SJCRH30 (cell line): ENCODE measurements at regions not wholly inside any gene's neighbourhood (a gene's known extent, or its start where the extent isn't known, plus 50 kb on each side); places are given as distances from the start of the nearest gene placed in this dataset.

ENCODE experiments used
- DNase-seq, 2 experiments: peaks; one replicate each; pipeline ENCODE4 v3.0.0-alpha.2; 2015 to 2020
- H3K27ac ChIP-seq: fragments of 250-450 bp; sonication (Bioruptor Pico); 2 replicates; pipeline ENCODE4 v1.5.1; 2020; ENCODE audit warnings: mild to moderate bottlenecking, moderate library complexity
- H3K27me3 ChIP-seq: fragments of 250-450 bp; sonication (Bioruptor Pico); 2 replicates; pipeline ENCODE4 v1.5.1; 2020; ENCODE audit warnings: mild to moderate bottlenecking, moderate library complexity
- H3K36me3 ChIP-seq: fragments of 250-450 bp; sonication (Bioruptor Pico); 2 replicates; pipeline ENCODE4 v1.5.1; 2020; ENCODE audit warnings: mild to moderate bottlenecking, moderate library complexity
- H3K4me1 ChIP-seq: fragments of 250-450 bp; sonication (Bioruptor Pico); 2 replicates; pipeline ENCODE4 v1.5.1; 2020; ENCODE audit warnings: mild to moderate bottlenecking, moderate library complexity
- H3K4me3 ChIP-seq: fragments of 250-450 bp; sonication (Bioruptor Pico); 2 replicates; pipeline ENCODE4 v1.5.1; 2020; ENCODE audit warnings: mild to moderate bottlenecking, moderate library complexity
- H3K9me3 ChIP-seq: fragments of 250-450 bp; sonication (Bioruptor Pico); replicated peaks from 2 replicates; pipeline ENCODE4 v1.5.1; 2020; ENCODE audit warnings: mild to moderate bottlenecking, moderate library complexity

DNA sequence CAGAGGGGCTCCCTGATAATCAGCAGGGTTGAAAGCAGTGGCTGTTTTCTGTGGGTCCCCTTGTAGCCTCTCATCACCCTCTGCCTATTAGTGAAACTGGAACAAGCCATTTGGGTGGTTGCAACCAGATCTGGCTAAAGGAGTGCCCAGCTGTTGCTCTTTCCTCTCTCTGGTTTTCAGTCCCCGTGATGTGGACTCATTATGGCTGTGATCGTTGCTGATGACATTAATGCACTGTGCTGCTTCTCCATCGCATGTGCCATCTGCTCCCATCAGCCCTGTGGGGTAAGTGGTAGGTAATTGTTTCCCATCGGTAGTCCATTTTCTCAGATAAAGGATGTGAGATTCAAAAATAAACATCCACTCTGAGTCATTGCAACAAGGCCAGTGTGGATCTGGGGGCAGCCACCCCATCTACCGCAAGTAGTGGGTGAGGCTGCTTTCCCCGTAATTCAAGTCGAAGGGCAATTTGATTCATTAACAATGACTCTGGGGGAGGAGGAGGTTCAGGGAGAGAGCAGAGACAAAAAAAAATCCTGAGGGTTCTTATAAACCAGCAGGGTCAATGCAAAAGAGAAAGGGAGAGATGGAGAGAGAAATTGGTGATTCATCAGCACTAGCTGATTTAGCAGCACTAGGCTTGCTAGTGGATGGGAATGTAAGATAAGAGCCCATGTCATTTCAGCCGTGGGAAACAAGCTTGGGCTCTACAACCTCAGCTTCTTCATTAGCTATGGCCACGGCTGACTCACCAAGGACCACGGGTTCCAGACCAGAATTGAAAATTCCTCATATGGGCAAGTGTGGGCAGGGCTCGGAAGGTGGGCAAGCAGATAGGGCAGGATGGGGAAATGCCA lies 357.8 kb downstream of the MID1IP1 start:
- Histone ChIP-seq H3K9me3 (no peaks in the 10 kb centered on the region), H3K4me1 (peaks cover 13% of the 10 kb centered on the region), H3K4me3 (peak overlapping the region; percentile 33), H3K36me3 (no peaks in the 10 kb centered on the region), H3K27me3 (no peaks in the 10 kb centered on the region), H3K27ac (peak overlapping the region; percentile 84)
- DNase-seq: peak; percentile 65 to 82

DNA sequence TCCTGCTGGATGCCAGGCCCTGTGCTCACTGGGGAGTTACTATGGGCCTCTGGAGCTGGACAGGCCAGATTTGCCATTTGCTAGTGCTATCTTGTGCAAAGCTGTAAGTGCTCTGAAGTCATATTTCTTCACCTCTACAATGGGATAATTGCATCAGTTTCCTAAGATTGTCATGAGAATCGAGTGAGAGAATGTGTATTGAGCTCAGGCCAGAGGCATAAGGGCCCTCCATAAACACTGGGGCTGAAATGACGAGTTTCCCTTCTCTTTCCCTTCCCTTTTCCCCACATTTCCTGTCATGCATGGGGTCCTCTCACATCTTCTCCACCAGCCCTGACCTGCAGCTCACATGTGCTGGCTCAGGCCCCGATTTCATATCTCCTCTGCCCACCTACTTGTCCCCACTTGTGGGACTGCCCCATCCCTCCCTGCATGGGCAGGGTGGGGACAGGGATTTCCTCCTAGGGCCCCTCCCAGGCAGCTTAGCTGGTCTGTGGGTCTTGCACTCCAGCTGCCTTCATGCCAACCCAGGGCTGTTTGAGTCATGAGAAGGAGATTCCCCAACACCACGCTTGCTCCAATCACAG lies 358.8 kb downstream of the MID1IP1 start:
- H3K27ac ChIP-seq: peak overlapping the region; percentile 84
- no peaks in the 10 kb centered on the region for H3K9me3 ChIP-seq
- no peak for DNase-seq
- no peaks in the 10 kb centered on the region for H3K36me3 ChIP-seq
- peaks cover 13% of the 10 kb centered on the region for H3K4me1 ChIP-seq
- no peak overlapping the region for H3K4me3 ChIP-seq
- H3K27me3 ChIP-seq: no peaks in the 10 kb centered on the region

DNA sequence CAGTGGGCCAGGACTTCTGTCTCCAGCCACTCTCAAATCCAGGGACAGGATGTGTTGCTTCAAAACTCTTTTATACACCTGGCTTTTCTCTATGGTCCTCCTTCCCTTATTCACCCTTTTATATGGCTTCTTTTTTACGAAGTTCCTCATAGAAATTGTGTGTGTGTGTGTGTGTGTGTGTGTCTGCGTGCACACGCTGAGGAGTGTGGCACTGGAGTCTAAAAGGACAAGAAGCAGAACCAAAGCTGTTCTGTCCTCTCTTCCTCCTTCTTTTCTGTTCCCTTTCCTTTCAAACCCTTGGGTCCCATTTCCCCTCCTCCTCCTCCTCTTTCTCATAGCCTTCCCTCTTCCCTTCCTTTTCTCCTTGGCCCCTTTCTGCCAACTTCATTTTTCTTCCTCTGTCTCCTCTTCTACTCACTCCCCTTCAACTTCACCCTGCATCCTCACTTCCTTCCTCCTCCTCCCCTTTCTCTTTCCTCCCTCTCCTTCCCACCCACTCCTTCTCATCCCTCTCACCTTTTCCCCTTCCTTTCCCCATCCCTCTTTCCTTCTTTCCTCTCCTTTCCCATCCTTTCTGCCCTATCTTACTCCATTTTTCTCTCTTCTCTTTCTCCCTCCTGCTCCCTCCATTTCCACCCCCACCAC lies 360.5 kb downstream of the MID1IP1 start:
- DNase-seq: no peak
- no peak overlapping the region for H3K27ac ChIP-seq
- H3K4me1 ChIP-seq: peaks cover 13% of the 10 kb centered on the region
- H3K36me3 ChIP-seq: no peaks in the 10 kb centered on the region
- H3K27me3 ChIP-seq: no peaks in the 10 kb centered on the region
- no peaks in the 10 kb centered on the region for H3K9me3 ChIP-seq
- no peak overlapping the region for H3K4me3 ChIP-seq

DNA sequence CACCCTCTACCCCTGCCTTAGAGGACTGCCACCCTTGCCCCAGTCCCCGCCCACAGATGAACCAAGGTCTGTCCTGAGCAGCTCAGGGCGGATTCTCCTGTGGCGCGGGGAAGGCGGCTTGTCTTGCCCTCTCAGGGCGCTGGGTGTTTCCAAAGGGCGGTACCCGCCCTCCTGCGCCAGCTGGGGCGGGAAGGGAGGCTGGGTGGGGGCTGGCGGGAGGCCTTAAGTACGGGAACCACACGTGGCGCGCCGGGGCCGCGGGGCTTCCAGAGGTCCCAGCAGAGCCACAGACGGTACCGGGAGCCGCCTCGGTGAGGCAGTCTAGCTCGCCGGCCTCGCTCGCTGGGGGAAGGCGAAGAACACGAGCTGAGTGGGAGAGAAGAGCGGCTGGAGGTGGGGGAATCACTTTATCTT lies 361.1 kb downstream of the MID1IP1 start:
- Histone ChIP-seq H3K4me3 (no peak overlapping the region), H3K9me3 (no peaks in the 10 kb centered on the region), H3K27me3 (no peaks in the 10 kb centered on the region), H3K4me1 (peaks cover 13% of the 10 kb centered on the region), H3K27ac (no peak overlapping the region), H3K36me3 (no peaks in the 10 kb centered on the region)
- no peak for DNase-seq

GRCh38 chrX:39163581-39164126 lies 362.4 kb downstream of the MID1IP1 start:
- Histone ChIP-seq H3K4me3 (no peak overlapping the region), H3K27me3 (no peaks in the 10 kb centered on the region), H3K36me3 (no peaks in the 10 kb centered on the region), H3K27ac (no peak overlapping the region), H3K4me1 (peaks cover 5% of the 10 kb centered on the region), H3K9me3 (no peaks in the 10 kb centered on the region)
- DNase-seq: no peak

DNA sequence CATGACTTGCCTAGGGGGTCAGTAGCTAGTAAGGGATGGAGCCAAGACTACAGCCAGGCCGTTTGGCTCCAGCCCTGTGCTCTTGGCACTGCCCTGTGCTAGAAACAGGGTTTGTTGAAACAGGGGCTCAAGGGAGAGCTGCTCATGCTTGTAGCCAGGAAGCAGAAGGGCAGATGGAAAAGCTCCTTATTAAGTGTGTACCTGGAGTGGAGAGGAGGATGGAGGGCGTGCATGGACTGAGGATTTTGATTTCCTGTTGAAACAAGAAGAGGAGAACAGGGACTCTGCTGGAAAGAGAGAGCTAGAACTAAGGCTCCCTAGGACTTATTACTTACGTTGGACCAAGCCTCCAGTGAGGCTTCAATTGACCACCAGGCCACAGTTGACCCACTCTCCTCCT lies 363.0 kb downstream of the MID1IP1 start:
- no peaks in the 10 kb centered on the region for H3K36me3 ChIP-seq
- H3K27me3 ChIP-seq: no peaks in the 10 kb centered on the region

DNA sequence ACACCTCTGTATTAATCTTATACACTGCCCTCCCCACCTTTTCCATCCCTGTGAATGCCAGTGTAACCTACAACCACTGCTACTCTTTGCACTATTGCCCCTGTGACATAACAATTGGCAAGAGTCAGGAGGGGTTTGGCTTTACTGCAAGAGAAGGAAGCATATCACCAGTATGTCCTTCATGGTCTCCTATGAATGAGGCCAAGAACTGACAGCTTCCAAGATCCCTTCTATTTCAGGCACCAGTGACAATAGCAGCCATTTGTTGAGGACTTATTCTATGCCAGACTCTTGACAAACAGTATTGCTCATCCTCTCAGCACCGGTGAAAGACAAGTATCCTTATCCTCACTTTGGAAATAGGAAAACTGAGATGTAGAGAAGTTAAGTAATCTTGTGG lies 363.9 kb downstream of the MID1IP1 start:
- Histone ChIP-seq H3K9me3 (no peaks in the 10 kb centered on the region), H3K4me1 (peaks cover 1% of the 10 kb centered on the region; the same call in 1 of the 2 replicates), H3K27ac (no peak overlapping the region), H3K4me3 (no peak overlapping the region), H3K27me3 (no peaks in the 10 kb centered on the region), H3K36me3 (no peaks in the 10 kb centered on the region)
- no peak for DNase-seq

More for the DNA sequence above, 363.0 kb downstream of the MID1IP1 start:
- Histone ChIP-seq H3K27ac (no peak overlapping the region), H3K4me1 (peaks cover 5% of the 10 kb centered on the region; the same call in 1 of the 2 replicates), H3K9me3 (no peaks in the 10 kb centered on the region), H3K4me3 (no peak overlapping the region)
- no peak for DNase-seq

DNA sequence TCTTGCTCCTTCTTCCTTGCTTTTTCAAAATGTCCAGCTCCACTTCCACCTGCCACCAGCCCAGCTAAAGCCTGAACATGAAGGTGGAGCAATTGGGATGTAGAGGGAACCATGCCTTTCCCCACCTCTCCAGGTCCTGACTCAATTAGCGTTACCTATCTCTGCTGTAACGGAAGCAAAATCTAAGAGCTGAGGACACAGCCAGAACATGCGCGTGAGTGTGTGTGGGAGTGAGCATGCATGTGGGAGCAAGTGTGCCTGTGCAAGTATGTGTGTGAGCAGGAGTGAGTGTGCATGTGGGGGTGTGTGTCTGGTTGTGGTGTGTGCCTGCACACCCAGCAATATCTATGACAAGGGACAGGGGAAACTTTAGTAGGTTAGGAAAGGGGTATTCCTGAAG lies 364.5 kb downstream of the MID1IP1 start:
- no peaks in the 10 kb centered on the region for H3K27me3 ChIP-seq
- no peak overlapping the region for H3K27ac ChIP-seq
- no peaks in the 10 kb centered on the region for H3K4me1 ChIP-seq
- no peak for DNase-seq
- no peaks in the 10 kb centered on the region for H3K9me3 ChIP-seq
- H3K4me3 ChIP-seq: no peak overlapping the region
- H3K36me3 ChIP-seq: no peaks in the 10 kb centered on the region

DNA sequence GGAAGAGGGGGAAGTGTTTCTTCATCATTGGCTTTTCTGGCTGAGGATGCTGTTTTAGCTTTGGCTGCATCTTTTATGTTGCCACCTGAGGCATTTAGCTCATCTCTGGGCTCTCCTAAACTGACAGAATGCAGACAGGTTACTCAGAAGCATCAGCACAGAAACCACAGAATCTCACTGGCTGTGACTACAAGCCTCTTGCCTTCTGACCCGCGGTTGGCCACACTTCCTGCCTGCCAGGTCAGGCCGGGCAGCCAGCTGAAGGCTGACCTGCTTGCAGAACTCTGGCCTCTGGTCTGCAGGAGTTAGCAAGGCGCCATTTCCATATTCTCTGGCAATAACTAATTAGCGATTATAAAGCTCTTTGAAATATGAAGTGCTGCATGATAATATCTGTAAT lies 366.5 kb downstream of the MID1IP1 start:
- Histone ChIP-seq H3K4me3 (no peak overlapping the region), H3K27me3 (no peaks in the 10 kb centered on the region), H3K27ac (no peak overlapping the region), H3K4me1 (no peaks in the 10 kb centered on the region), H3K36me3 (no peaks in the 10 kb centered on the region), H3K9me3 (no peaks in the 10 kb centered on the region)
- DNase-seq: no peak

DNA sequence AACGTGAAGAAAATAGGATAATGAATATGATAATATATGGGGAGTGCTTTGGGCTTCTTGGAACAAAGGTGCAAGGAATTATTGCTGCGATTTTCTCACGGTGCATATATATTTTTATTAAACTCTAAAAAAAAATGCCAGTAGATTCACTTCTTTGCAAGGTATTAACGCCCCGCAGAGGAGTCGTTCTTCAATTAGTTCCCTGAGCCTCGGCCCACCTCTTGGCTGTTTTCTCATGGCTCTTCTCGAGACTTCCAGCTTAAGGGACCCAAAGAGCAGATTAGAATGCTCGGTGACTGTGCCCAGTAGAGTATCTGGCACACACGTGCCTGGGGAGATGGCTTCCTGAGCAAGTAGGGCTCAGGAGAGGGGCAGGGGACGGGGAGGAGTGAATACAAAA lies 367.4 kb downstream of the MID1IP1 start:
- H3K27ac ChIP-seq: no peak overlapping the region
- H3K9me3 ChIP-seq: no peaks in the 10 kb centered on the region
- no peaks in the 10 kb centered on the region for H3K36me3 ChIP-seq
- no peak overlapping the region for H3K4me3 ChIP-seq
- DNase-seq: no peak
- no peaks in the 10 kb centered on the region for H3K27me3 ChIP-seq
- no peaks in the 10 kb centered on the region for H3K4me1 ChIP-seq

DNA sequence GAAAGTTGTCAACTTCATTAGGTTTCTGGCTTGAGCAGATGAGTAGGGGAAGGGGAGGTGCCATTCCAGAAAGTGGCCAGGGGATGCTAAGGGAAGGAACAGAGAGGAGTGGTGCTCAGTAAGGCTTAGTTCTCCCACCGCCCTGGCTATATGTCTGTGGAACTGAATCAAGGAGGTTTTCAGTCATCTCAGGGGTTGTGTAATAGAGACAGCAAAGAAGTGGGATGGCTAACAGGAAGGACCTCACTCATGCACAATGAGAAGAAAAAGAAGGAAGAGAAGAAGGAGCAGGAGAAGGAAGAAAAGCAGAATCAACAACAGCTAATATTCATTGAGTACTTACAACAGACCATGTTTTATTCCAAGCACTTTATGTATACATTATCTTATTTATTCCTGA lies 368.7 kb downstream of the MID1IP1 start:
- no peaks in the 10 kb centered on the region for H3K36me3 ChIP-seq
- no peaks in the 10 kb centered on the region for H3K4me1 ChIP-seq
- no peaks in the 10 kb centered on the region for H3K9me3 ChIP-seq
- H3K27ac ChIP-seq: no peak overlapping the region
- no peak overlapping the region for H3K4me3 ChIP-seq
- H3K27me3 ChIP-seq: no peaks in the 10 kb centered on the region
- no peak for DNase-seq

GRCh38 chrX:39170464-39170863 lies 369.2 kb downstream of the MID1IP1 start:
- Histone ChIP-seq H3K27me3 (no peaks in the 10 kb centered on the region), H3K4me3 (no peak overlapping the region), H3K27ac (no peak overlapping the region), H3K4me1 (no peaks in the 10 kb centered on the region), H3K9me3 (no peaks in the 10 kb centered on the region), H3K36me3 (no peaks in the 10 kb centered on the region)
- DNase-seq: no peak

- H3K27me3 ChIP-seq: no peaks in the 10 kb centered on the region
- no peak overlapping the region for H3K27ac ChIP-seq
- no peaks in the 10 kb centered on the region for H3K36me3 ChIP-seq
- DNase-seq: no peak
- no peaks in the 10 kb centered on the region for H3K4me1 ChIP-seq
- no peak overlapping the region for H3K4me3 ChIP-seq
- H3K9me3 ChIP-seq: no peaks in the 10 kb centered on the region
Measured at GRCh38 chrX:39171686-39172085, 370.4 kb downstream of the MID1IP1 start.

- Histone ChIP-seq H3K36me3 (no peaks in the 10 kb centered on the region), H3K9me3 (no peaks in the 10 kb centered on the region), H3K4me1 (no peaks in the 10 kb centered on the region), H3K27me3 (no peaks in the 10 kb centered on the region), H3K27ac (no peak overlapping the region), H3K4me3 (no peak overlapping the region)
- peak in 1 of 2 experiments; percentile 37 for DNase-seq
Measured at GRCh38 chrX:39174241-39174771, 373.0 kb downstream of the MID1IP1 start.
